Upper lobe of left lung (tissue), 4 donors: ENCODE measurements at regions not wholly inside any gene's neighbourhood (a gene's known extent, or its start where the extent isn't known, plus 50 kb on each side); places are given as distances from the start of the nearest gene placed in this dataset.

Source experiments
- EP300 ChIP-seq, 4 donors: sonication (generic); formaldehyde crosslinking; IDR thresholded peaks; one replicate each; pipeline ENCODE4 v1.5.1; 2017; ENCODE audit warnings: antibody characterized with exemption in 4 of 4, control low read depth in 2 of 4
- TF ChIP-seq, protein P1 (sequence below), 6 experiments: fragments of 450-650 bp in 4 of 6; fragments of 200-600 bp in 2 of 6; sonication (generic) in 2 of 6; IDR thresholded peaks; one replicate each; pipeline ENCODE4 v1.5.1; 2016 to 2019; ENCODE audit warnings: antibody characterized with exemption in 6 of 6

DNA sequence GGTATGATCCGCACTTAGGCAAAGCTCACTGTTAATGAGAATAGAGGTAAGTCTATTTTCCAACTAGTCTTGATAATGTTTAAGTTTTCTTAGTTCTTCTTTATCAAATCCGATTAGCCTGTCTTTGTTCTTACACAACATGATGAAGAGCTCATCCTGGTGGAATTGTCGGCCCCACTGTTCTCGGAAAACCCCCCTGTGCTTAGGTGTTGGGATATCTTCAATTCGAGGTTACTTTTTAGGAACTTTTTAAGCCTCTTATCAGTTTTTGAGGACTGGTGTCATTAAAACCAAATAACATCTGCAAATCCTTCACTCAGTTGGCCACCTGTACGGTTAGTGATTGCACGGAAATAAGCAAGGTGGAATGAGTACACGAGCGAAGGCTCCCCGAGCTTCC, 60.7 kb upstream of the KIF26B start:
- TF ChIP-seq, protein P1, sequence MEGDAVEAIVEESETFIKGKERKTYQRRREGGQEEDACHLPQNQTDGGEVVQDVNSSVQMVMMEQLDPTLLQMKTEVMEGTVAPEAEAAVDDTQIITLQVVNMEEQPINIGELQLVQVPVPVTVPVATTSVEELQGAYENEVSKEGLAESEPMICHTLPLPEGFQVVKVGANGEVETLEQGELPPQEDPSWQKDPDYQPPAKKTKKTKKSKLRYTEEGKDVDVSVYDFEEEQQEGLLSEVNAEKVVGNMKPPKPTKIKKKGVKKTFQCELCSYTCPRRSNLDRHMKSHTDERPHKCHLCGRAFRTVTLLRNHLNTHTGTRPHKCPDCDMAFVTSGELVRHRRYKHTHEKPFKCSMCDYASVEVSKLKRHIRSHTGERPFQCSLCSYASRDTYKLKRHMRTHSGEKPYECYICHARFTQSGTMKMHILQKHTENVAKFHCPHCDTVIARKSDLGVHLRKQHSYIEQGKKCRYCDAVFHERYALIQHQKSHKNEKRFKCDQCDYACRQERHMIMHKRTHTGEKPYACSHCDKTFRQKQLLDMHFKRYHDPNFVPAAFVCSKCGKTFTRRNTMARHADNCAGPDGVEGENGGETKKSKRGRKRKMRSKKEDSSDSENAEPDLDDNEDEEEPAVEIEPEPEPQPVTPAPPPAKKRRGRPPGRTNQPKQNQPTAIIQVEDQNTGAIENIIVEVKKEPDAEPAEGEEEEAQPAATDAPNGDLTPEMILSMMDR (IDR thresholded peaks at IDR 0.05) = no peak
- TF ChIP-seq EP300 (IDR thresholded peaks at IDR 0.05) = no peak
